ENCODE measurements at regions not wholly inside any gene's neighbourhood (a gene's known extent, or its start where the extent isn't known, plus 50 kb on each side); places are given as distances from the start of the nearest gene placed in this dataset.

DNA sequence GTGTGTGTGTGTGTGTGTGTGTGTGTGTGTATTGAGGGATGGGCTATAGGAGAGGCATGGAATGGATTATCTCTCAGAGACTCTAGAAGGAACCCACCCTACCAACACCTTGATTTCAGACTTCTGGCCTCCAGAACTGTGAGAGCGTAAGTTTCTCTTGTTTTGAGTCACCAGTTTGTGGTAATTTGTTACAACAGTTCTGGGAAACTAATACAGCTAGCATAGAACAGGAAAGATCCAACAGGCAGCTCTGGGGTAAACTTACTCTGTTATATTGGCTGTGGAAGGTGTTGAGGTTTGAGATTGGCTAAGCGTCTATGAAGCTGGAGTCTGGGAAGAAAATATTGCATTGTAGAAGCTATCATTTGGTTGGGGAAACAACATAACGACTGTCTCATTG is 334.3 kb downstream of the AACS start:
- TF ChIP-seq POLR2A (IDR thresholded peaks at IDR 0.05; ENCODE audit: low read depth, low read length): no peak
- DNase-seq (ENCODE audit: insufficient read length, low spot score) (no peak), FAIRE-seq (no peak)

DNA sequence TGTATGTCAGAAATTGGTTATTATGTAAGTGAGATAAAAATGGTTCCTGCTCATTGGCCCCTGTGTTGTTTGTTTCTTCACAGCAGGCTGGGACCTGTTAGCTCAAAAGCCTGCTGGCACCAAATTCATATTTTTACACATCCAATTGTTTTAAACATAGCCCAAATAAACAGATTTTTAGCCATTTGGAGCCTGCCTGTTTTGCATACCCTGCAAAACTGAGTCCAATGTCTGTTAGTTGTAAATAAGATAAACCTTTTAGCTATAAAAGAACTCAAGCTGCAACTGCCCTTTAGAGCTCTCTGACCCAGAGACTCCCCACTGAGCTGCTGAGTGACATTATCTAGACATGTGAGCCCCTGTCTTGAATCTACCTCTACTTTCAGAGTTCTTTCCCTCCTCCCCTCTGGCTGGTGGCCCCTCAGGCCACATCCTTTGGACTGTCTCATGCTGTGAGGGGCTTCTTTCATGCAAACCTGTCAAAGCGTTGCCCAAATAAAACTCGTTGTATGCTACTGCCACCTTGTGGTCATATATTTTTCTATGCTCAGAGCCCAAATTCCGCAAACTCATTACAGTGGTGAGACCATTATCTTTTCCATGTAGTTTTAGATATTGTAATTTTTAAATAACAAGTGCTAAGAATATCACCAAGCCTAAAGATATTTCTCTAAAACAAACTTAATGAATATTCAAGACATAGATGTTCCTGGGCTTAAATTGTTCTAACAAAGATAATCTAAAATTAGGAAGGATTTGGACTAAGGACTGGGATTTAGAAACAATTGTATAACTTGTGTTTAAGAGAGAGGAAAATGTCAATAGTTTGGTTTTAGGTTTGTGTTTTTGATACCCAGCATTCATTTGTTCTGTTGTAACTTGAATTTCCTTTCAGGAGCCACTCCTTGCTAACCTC is 337.9 kb downstream of the AACS start:
- no peak for TF ChIP-seq POLR2A (IDR thresholded peaks at IDR 0.05; ENCODE audit: low read depth, low read length)
- FAIRE-seq (no peak), DNase-seq (ENCODE audit: insufficient read length, low spot score) (no peak)

DNA sequence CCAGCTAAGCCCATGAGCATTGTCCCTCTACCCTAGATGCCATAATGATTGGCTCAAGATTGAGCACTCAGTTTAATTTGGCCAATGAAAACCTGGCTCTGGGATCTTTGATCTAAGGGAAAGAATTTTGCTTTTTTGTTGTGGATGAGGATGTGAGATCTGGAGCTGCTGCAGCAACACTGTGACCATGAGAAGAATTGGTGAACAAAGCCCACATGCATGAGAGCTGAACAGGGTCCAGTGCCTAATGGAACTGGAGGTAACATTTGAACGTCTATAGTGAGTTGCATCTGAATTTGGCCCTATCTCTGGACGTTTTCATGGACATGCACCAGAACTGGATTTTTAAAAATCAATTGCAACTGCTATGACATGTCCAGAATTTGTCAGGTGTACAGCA is 338.6 kb downstream of the AACS start:
- FAIRE-seq: no peak
- no peak for DNase-seq (ENCODE audit: insufficient read length, low spot score)

DNA sequence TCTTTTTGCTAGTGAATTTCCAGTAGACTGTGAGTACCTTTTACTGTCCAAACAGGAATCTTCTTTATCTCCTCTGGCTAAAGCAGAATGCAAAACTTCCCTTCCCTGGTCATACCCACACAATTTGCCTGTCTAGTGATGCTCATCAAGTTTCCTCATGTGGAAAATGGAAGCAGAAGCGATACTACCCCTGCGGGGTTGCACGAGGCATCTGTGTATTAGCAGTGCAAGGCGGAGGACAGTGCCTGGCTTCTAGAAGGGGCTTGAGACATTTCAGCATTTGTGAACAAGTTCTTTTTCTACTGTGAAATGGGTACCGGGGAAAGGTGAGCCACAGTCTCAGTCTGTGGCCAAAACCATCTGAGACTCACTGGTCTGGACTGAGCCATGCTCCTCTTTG is 340.9 kb downstream of the AACS start:
- FAIRE-seq: no peak
- no peak for TF ChIP-seq POLR2A (IDR thresholded peaks at IDR 0.05; ENCODE audit: low read depth, low read length)
- no peak for DNase-seq (ENCODE audit: insufficient read length, low spot score)

More for the DNA sequence above, 338.6 kb downstream of the AACS start:
- TF ChIP-seq POLR2A (IDR thresholded peaks at IDR 0.05; ENCODE audit: low read depth, low read length): no peak

DNA sequence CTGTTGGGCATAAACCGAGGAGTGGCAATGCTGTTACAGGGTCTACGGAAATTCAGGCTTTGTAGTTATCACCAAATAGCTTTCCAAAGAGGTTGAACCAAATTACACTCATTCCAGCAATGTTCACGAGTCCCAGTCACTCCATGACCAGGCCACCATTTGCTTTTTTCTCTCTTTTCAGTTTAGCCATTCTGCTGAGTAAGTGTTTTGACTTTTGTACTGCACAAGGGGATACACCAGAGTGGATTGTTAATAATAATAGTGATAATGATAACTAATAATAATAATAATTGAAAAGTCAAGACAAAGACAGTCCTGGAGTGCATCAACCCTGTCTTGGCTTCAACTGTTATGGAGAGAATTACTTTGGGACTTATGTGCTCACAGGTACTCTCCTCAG is 343.5 kb downstream of the AACS start:
- FAIRE-seq (no peak), DNase-seq (ENCODE audit: insufficient read length, low spot score) (no peak)
- no peak for TF ChIP-seq POLR2A (IDR thresholded peaks at IDR 0.05; ENCODE audit: low read depth, low read length)

DNA sequence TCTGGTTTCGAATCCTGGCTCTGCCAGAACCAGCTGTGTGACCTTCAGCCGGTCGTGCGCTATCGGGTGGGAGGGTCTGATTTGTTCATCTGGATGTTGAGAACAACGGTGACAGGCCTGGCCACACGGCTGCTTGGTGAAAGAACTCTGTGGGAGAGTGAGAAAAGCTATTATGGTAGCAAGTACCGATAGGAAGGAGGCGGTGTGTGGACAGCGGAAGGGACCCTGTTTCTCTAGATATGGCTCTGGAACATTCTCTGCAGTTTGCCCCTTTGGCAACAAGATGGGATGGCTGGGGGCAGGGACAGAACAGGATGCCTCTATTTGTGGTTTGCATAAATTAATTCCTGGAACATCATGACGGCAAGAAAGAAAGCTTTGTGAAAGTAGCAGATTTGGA is 347.3 kb downstream of the AACS start:
- FAIRE-seq (no peak), DNase-seq (ENCODE audit: insufficient read length, low spot score) (no peak)
- no peak for TF ChIP-seq POLR2A (IDR thresholded peaks at IDR 0.05; ENCODE audit: low read depth, low read length)

DNA sequence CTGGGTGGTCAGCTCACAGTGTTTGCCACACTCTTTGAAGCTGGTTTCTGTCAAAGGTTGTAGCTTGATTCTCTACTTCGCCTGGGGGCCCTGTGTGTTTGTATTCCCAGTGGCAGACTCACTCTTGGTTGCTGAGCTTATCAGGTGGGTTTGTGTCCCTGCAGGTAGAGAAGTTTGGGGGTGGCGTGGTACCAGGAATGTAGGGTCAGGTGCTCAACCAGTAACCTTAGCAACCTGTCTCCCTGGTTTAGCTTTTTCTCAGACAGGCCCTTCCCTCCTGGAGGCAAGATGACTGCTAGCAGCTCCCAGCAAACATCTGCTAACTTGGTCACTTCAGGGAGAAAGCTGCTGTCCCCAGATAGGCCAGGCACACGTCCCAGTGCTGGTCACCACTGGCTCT is 352.2 kb downstream of the AACS start:
- TF ChIP-seq POLR2A (IDR thresholded peaks at IDR 0.05; ENCODE audit: low read depth, low read length): no peak
- DNase-seq (ENCODE audit: insufficient read length, low spot score) (no peak), FAIRE-seq (no peak)

DNA sequence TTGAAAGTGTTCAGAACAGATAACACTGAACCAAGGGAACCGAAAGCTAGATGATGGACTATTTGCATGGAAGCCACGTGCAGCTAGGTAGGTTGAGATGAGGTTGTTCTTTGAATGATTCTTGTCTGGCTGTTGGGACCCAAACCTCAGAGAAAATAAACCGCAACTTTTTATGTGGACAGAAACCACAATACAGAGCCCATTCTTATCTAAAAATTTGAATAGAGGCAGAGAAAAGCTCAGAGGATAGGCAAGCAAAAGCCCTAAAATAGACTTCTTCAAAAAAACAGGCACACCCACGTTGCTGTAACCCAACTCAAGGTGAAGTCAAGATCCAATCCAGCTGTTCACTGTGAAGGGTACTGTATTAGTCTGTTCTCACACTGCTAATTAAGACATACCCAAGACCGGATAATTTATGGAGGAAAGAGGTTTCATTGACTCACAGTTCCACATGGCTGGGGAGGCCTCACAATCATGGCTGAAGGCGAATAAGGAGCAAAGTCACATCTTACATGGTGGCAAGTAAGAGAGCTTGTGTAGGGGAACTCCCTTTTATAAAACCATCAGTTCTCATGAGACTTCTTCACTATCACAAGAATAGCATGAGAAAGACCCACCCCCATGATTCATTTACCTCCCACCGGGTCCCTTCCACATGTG is 353.8 kb downstream of the AACS start:
- TF ChIP-seq POLR2A (IDR thresholded peaks at IDR 0.05; ENCODE audit: low read depth, low read length): no peak
- DNase-seq (ENCODE audit: insufficient read length, low spot score): no peak
- FAIRE-seq: no peak

DNA sequence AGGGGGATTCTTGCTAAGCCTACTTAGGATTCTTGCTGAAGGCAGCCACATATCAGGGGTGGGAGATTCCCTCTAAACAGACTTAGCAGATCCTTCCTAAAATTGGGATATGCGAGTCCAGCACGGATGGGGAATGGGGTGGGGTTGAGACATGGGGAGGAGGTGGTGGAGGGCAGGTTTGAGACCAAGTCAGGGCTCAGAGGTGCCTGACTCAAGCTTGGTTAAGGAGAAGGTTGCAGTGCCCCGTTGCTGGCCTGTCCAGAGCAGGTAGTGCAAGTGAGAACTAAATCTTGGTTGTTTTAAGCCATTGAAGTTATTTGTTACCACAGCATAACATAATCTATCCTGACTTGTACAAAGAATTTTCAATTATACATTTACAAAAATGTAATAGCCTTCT is 359.7 kb downstream of the AACS start:
- no peak for FAIRE-seq
- DNase-seq (ENCODE audit: insufficient read length, low spot score): no peak
- no peak for TF ChIP-seq POLR2A (IDR thresholded peaks at IDR 0.05; ENCODE audit: low read depth, low read length)

DNA sequence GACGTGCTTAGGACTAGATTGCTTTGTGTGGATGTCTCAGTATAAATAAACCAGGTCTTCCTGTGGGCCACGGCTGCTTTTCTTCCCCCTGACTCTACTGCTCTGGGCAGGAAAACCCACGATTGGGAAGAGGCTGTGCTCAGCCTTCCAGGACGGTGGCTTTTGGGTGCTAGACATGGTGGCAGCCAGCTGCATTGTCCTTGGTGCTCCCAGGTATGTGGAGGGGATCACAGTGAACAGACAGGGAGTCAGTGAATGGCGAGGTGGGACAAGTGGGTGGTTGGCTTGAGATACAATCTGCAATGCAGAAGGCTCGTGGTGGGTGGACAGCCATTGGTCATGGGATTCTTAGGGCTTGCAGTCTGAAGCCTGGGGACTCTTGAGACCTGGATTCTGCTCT is 366.3 kb downstream of the AACS start:
- DNase-seq (ENCODE audit: insufficient read length, low spot score) (no peak), FAIRE-seq (no peak)

DNA sequence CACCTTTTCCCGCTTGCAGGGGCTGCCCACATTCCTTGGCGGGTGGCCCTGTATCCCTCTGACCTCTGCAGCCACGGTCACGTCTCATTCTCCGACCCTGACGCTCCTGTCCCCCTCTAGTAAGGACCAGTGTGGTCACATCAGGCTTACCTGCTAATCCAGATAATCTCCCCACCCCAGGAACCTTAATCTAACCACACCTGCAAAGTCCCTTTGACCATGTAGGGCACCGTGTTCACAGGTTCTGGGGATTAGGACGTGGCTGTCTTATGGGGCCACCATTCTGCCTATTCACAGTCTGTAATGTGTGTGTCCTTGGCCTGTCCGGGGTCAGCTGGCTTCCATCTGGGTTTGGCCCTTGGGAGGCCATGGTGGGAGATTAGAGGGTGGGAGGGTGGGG is 368.9 kb downstream of the AACS start:
- TF ChIP-seq POLR2A (IDR thresholded peaks at IDR 0.05; ENCODE audit: low read depth, low read length): no peak
- FAIRE-seq: no peak

More for the DNA sequence above, 366.3 kb downstream of the AACS start:
- TF ChIP-seq POLR2A (IDR thresholded peaks at IDR 0.05; ENCODE audit: low read depth, low read length): no peak

DNA sequence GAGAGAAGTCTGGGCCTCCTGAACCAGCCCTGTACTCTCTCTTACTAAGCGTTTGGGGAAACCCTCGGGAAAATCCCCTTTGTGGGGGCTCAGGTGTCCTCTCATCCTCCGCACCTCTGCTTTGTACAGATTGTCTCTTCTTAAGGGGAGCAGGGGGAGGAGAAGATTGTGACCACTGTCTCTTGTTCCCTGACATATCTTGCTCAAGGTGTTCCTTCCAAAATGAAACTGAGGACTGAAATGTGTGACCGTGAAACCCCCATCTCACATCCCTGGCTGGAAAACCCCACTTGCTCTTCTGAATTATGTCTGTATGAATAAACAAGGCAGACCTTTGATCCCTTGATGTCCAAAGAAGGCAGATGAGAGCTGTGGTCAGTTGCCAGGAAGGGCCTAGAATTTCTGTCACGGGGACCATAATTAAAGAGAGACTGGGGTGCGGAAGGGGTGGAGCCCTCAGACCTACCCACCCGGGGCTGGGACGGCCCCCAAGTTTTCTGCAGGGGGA is 369.8 kb downstream of the AACS start:
- no peak for FAIRE-seq

More for the DNA sequence above, 368.9 kb downstream of the AACS start:
- no peak for DNase-seq (ENCODE audit: insufficient read length, low spot score)

DNA sequence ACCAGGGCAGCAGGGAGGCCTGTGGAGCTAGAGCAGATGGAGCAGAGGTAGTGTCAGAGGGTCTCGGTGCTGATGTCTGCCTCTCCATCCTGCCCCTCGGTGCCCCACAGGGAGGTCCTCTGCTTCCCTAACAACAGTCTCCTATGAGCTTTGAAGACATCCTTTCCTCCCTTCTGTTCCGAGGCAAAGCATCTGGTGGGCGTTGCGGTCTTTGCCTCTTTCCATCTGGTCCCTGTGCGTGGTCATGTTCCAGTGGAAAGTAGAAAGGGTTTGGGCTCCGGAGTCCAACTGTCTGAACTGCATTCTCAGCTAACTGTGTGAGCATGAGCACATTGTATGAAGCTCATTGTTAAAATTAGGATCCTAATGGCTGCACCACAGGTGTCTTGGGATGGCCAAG is 370.6 kb downstream of the AACS start:
- TF ChIP-seq POLR2A (IDR thresholded peaks at IDR 0.05; ENCODE audit: low read depth, low read length): no peak
- no peak for DNase-seq (ENCODE audit: insufficient read length, low spot score)
- FAIRE-seq: no peak

More for the DNA sequence above, 369.8 kb downstream of the AACS start:
- TF ChIP-seq POLR2A (IDR thresholded peaks at IDR 0.05; ENCODE audit: low read depth, low read length): no peak
- DNase-seq (ENCODE audit: insufficient read length, low spot score): no peak

DNA sequence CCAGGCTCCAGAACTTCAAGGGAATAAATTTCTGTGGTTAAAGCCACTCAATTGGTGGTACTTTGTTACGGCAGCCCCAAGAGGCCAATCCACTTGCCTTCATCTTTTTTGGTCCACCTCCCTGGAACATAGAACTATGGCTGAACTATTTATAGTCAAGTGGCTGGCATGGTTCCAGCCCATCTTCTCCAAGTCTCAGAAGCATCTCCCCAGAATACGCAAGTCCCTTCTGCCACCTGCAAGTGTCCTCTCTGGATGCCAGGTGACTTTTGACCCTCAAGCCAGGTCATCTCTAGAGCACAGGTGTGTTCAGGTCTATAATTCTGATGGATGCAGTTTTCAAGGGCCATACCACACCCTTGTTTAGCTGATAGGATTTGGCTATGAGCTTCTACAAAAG is 371.5 kb downstream of the AACS start:
- DNase-seq (ENCODE audit: insufficient read length, low spot score) (no peak), FAIRE-seq (no peak)
- TF ChIP-seq POLR2A (IDR thresholded peaks at IDR 0.05; ENCODE audit: low read depth, low read length): no peak

DNA sequence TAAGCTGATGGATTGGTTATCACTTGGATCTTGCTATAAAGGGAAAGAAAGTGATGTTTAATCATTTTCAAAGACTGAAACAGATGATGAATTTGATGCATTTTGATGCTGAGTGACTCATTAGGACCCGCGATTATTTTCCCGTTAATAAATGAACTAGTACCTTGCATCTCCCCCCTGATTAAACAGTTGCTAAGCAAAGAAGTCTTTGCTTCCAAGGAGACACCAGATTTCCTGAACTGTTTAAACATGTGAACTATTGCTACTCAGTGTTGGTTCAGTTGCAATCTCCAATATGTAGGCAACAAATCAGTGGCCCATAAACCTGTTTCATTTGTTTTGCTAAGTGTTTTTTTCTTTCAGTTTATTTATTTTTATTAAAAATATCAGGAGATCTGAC is 375.2 kb downstream of the AACS start:
- no peak for TF ChIP-seq POLR2A (IDR thresholded peaks at IDR 0.05; ENCODE audit: low read depth, low read length)
- FAIRE-seq: no peak
- DNase-seq (ENCODE audit: insufficient read length, low spot score): no peak

All from H54 (cell line).